ENCODE measurements at regions not wholly inside any gene's neighbourhood (a gene's known extent, or its start where the extent isn't known, plus 50 kb on each side); places are given as distances from the start of the nearest gene placed in this dataset.

DNA sequence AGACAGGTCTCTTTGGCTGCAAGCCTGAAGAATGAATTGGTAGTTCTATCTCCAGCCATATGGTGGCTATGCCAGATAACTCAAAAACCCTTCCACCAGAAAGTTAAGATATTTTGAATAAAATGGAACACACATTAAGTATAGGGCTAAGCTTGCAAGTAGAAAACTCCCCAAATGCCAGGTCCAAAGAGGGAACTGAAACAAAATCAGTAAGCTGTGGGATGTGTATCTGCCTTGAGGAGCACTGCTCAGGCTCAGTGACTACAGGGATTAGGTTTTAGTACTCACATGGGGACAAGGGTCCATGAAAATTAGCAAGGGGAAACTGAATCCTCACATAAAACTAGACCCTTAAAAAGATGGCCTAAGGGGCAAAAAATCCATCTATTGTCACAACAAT lies 115.7 kb upstream of the PMFBP1 start:
- TF ChIP-seq, protein P1, sequence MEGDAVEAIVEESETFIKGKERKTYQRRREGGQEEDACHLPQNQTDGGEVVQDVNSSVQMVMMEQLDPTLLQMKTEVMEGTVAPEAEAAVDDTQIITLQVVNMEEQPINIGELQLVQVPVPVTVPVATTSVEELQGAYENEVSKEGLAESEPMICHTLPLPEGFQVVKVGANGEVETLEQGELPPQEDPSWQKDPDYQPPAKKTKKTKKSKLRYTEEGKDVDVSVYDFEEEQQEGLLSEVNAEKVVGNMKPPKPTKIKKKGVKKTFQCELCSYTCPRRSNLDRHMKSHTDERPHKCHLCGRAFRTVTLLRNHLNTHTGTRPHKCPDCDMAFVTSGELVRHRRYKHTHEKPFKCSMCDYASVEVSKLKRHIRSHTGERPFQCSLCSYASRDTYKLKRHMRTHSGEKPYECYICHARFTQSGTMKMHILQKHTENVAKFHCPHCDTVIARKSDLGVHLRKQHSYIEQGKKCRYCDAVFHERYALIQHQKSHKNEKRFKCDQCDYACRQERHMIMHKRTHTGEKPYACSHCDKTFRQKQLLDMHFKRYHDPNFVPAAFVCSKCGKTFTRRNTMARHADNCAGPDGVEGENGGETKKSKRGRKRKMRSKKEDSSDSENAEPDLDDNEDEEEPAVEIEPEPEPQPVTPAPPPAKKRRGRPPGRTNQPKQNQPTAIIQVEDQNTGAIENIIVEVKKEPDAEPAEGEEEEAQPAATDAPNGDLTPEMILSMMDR (IDR thresholded peaks at IDR 0.05; ENCODE audit: insufficient read depth, low read length), result no peak
- TF ChIP-seq, protein P2, sequence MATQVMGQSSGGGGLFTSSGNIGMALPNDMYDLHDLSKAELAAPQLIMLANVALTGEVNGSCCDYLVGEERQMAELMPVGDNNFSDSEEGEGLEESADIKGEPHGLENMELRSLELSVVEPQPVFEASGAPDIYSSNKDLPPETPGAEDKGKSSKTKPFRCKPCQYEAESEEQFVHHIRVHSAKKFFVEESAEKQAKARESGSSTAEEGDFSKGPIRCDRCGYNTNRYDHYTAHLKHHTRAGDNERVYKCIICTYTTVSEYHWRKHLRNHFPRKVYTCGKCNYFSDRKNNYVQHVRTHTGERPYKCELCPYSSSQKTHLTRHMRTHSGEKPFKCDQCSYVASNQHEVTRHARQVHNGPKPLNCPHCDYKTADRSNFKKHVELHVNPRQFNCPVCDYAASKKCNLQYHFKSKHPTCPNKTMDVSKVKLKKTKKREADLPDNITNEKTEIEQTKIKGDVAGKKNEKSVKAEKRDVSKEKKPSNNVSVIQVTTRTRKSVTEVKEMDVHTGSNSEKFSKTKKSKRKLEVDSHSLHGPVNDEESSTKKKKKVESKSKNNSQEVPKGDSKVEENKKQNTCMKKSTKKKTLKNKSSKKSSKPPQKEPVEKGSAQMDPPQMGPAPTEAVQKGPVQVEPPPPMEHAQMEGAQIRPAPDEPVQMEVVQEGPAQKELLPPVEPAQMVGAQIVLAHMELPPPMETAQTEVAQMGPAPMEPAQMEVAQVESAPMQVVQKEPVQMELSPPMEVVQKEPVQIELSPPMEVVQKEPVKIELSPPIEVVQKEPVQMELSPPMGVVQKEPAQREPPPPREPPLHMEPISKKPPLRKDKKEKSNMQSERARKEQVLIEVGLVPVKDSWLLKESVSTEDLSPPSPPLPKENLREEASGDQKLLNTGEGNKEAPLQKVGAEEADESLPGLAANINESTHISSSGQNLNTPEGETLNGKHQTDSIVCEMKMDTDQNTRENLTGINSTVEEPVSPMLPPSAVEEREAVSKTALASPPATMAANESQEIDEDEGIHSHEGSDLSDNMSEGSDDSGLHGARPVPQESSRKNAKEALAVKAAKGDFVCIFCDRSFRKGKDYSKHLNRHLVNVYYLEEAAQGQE (IDR thresholded peaks at IDR 0.05; ENCODE audit: insufficient replicate concordance, low read depth), result no peak
- TF ChIP-seq GABPA (IDR thresholded peaks at IDR 0.05; ENCODE audit: low read depth) (no peak), SPI1 (IDR thresholded peaks at IDR 0.05; ENCODE audit: borderline replicate concordance, low read depth) (no peak)

All from HL-60 (cell line).